Tibial artery (tissue), 4 donors: ENCODE measurements at regions not wholly inside any gene's neighbourhood (a gene's known extent, or its start where the extent isn't known, plus 50 kb on each side); places are given as distances from the start of the nearest gene placed in this dataset.

ENCODE experiments used
- DNase-seq, 2 donors: peaks; one replicate each; pipeline ENCODE4 v3.0.0-alpha.2; 2019
- H3K27ac ChIP-seq, 2 donors: fragments of 200-600 bp; sonication (generic) in 1 of 2; 1 replicate in 1 of 2; 2 replicates in 1 of 2; pipeline ENCODE4 v1.5.1; 2018 to 2019; ENCODE audit warnings: mild to moderate bottlenecking in 1 of 2
- H3K27me3 ChIP-seq, 2 donors: fragments of 200-600 bp; sonication (generic) in 1 of 2; one replicate each; pipeline versions ENCODE4 v1.5.1 to v1.6.0; 2016 to 2019
- H3K36me3 ChIP-seq, 3 donors: fragments of 200-600 bp; sonication (generic) in 2 of 3; one replicate each; pipeline ENCODE4 v1.5.1; 2016 to 2019; ENCODE audit warnings: mild to moderate bottlenecking in 2 of 3
- H3K4me1 ChIP-seq, 4 donors: fragments of 200-600 bp; sonication (generic) in 2 of 4; 1 replicate in 3 of 4; 2 replicates in 1 of 4; pipeline ENCODE4 v1.5.1; 2016 to 2019
- H3K4me3 ChIP-seq, 2 donors: fragments of 200-600 bp; sonication (generic) in 1 of 2; 1 replicate in 1 of 2; 2 replicates in 1 of 2; pipeline ENCODE4 v1.5.1; 2018 to 2019; ENCODE audit warnings: mild to moderate bottlenecking in 2 of 2
- H3K9me3 ChIP-seq, 3 donors: fragments of 200-600 bp; sonication (generic) in 1 of 3; one replicate each; pipeline ENCODE4 v1.5.1; 2016 to 2019
- intact Hi-C: fragments of 100-400 bp; cut with DNase I; formaldehyde crosslinking; loops from one replicate; pipeline ENCODE4 v1.15.0; 2023; ENCODE audit warnings: low total_unique reads
- TF ChIP-seq, protein P1 (sequence below), 2 experiments: fragments of 200-600 bp in 1 of 2; fragments of 450-650 bp in 1 of 2; IDR thresholded peaks; one replicate each; pipeline ENCODE4 v1.5.1; 2017 to 2019; ENCODE audit warnings: antibody characterized with exemption in 2 of 2, mild to moderate bottlenecking in 1 of 2, moderate library complexity in 1 of 2

GRCh38 chr18:47586418-47587070 lies 335.1 kb upstream of the SKOR2 start:
- intact Hi-C loops, result no loop called here
- TF ChIP-seq, protein P1, sequence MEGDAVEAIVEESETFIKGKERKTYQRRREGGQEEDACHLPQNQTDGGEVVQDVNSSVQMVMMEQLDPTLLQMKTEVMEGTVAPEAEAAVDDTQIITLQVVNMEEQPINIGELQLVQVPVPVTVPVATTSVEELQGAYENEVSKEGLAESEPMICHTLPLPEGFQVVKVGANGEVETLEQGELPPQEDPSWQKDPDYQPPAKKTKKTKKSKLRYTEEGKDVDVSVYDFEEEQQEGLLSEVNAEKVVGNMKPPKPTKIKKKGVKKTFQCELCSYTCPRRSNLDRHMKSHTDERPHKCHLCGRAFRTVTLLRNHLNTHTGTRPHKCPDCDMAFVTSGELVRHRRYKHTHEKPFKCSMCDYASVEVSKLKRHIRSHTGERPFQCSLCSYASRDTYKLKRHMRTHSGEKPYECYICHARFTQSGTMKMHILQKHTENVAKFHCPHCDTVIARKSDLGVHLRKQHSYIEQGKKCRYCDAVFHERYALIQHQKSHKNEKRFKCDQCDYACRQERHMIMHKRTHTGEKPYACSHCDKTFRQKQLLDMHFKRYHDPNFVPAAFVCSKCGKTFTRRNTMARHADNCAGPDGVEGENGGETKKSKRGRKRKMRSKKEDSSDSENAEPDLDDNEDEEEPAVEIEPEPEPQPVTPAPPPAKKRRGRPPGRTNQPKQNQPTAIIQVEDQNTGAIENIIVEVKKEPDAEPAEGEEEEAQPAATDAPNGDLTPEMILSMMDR (IDR thresholded peaks at IDR 0.05), result no peak
- no peak overlapping the region for H3K27ac ChIP-seq
- H3K4me3 ChIP-seq, result no peak overlapping the region
- no peaks in the 10 kb centered on the region for H3K9me3 ChIP-seq
- no peak for DNase-seq
- peaks cover 0 to 1% of the 10 kb centered on the region in 2 donors for H3K27me3 ChIP-seq
- no peaks in the 10 kb centered on the region for H3K4me1 ChIP-seq
- no peaks in the 10 kb centered on the region for H3K36me3 ChIP-seq

DNA sequence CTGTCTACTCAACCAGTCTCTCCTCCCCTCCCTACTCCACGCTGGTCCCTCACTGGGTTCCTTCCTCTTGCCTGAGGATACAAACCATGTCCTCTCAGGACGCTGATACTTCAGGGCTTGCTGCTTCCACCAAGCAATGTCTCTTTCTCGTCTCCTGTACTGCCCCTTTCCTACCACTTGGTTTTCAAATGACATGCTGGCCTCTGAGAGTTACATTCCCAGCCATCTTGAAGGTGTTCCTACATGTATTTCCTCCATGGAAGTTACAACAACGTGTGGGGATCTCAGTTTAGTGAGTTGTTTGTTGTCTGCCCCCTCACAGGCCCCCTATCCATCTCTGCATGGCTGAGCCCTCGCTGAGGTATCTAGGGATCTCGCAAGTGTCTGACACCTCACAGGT lies 334.5 kb upstream of the SKOR2 start:
- Histone ChIP-seq H3K4me1 (no peaks in the 10 kb centered on the region), H3K9me3 (no peaks in the 10 kb centered on the region), H3K27ac (no peak overlapping the region), H3K27me3 (no peaks in the 10 kb centered on the region), H3K36me3 (no peaks in the 10 kb centered on the region), H3K4me3 (no peak overlapping the region)
- intact Hi-C loops, result no loop called here
- TF ChIP-seq, protein P1 (IDR thresholded peaks at IDR 0.05), result no peak
- no peak for DNase-seq

DNA sequence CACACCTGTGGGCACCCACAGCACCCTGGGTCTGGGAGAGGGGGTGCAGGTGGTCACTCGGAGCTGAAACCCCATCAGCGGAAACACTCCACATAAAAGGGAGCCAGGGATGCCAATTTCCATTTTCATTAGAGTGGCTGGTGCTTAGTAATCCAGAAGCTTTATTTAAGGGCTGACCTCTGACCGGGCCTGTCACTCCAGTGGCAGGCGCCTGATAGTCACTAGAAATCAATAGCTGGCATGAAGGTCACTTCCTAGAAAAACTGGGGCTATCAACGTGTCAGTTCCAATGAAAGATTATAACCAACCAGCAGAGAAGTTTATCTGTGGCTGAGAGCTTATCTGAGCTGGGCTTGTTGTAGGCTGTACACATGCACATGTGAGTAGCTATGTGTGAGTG lies 333.7 kb upstream of the SKOR2 start:
- H3K27me3 ChIP-seq, result peaks cover 0 to 3% of the 10 kb centered on the region in 2 donors
- no peaks in the 10 kb centered on the region for H3K4me1 ChIP-seq
- H3K27ac ChIP-seq, result no peak overlapping the region
- no peaks in the 10 kb centered on the region for H3K36me3 ChIP-seq
- intact Hi-C loops, result no loop called here
- no peak for DNase-seq
- no peaks in the 10 kb centered on the region for H3K9me3 ChIP-seq
- TF ChIP-seq, protein P1 (IDR thresholded peaks at IDR 0.05), result no peak
- H3K4me3 ChIP-seq, result no peak overlapping the region

- Histone ChIP-seq H3K27ac (no peak overlapping the region), H3K4me1 (no peaks in the 10 kb centered on the region), H3K4me3 (no peak overlapping the region), H3K36me3 (no peaks in the 10 kb centered on the region), H3K27me3 (peaks cover 0 to 7% of the 10 kb centered on the region in 2 donors), H3K9me3 (no peaks in the 10 kb centered on the region)
- TF ChIP-seq, protein P1 (IDR thresholded peaks at IDR 0.05), result no peak
- intact Hi-C loops, result no loop called here
- no peak for DNase-seq
Observed at GRCh38 chr18:47582093-47582492, 330.6 kb upstream of the SKOR2 start.

DNA sequence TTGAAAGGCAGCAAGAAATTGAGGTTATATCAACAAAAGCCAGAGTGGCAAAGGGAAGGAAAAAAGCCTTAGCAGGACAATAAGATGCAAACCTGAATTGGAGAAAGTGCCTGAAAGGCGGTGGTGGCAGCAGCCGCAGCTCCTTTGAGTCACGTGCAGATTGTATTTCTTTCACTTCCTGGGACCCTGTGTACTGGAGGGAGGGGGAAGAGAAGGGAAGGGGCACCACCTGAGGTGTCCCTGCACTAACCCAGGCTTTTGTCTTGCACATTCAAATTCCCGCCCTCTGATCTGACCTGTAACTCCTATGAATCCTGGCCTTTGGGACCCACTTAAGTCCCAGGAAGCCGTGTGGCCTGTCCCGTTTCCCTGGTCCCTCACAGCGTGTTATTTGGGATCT lies 326.1 kb upstream of the SKOR2 start:
- no peaks in the 10 kb centered on the region for H3K9me3 ChIP-seq
- H3K4me3 ChIP-seq, result no peak overlapping the region
- H3K27me3 ChIP-seq, result peaks cover 0 to 7% of the 10 kb centered on the region in 2 donors
- TF ChIP-seq, protein P1 (IDR thresholded peaks at IDR 0.05), result no peak
- DNase-seq, result no peak
- H3K4me1 ChIP-seq, result no peaks in the 10 kb centered on the region
- no peaks in the 10 kb centered on the region for H3K36me3 ChIP-seq
- no peak overlapping the region for H3K27ac ChIP-seq
- intact Hi-C loops, result no loop called here

GRCh38 chr18:47574966-47575365 lies 323.5 kb upstream of the SKOR2 start:
- DNase-seq, result no peak
- H3K4me3 ChIP-seq, result no peak overlapping the region
- H3K27ac ChIP-seq, result no peak overlapping the region
- no peaks in the 10 kb centered on the region for H3K4me1 ChIP-seq
- no peaks in the 10 kb centered on the region for H3K36me3 ChIP-seq
- intact Hi-C loops, result no loop called here
- peaks cover 0 to 5% of the 10 kb centered on the region in 2 donors for H3K27me3 ChIP-seq
- H3K9me3 ChIP-seq, result no peaks in the 10 kb centered on the region
- TF ChIP-seq, protein P1 (IDR thresholded peaks at IDR 0.05), result no peak
